H9 (cell line): ENCODE measurements at regions not wholly inside any gene's neighbourhood (a gene's known extent, or its start where the extent isn't known, plus 50 kb on each side); places are given as distances from the start of the nearest gene placed in this dataset.

Experiments used
- DNase-seq: peaks from one replicate; pipeline ENCODE4 v3.0.0-alpha.2; 2017
- H2AFZ ChIP-seq: one replicate; pipeline ENCODE4 v1.6.1; 2013; ENCODE audit warnings: mild to moderate bottlenecking, low read length, control low read depth, moderate library complexity
- H2AK5ac ChIP-seq: 2 replicates; pipeline ENCODE4 v1.6.1; 2013; ENCODE audit warnings: low read length, control low read depth, mixed read lengths; ENCODE audit not compliant: insufficient read length
- H2BK120ac ChIP-seq: one replicate; pipeline ENCODE4 v1.6.1; 2013; ENCODE audit warnings: low read depth, mild to moderate bottlenecking, low read length, control low read depth, inconsistent platforms; ENCODE audit not compliant: poor library complexity, severe bottlenecking
- H2BK12ac ChIP-seq: 2 replicates; pipeline ENCODE4 v1.6.1; 2013; ENCODE audit warnings: low read length, control low read depth, mixed read lengths, low read depth; ENCODE audit not compliant: insufficient read length
- H2BK15ac ChIP-seq: 2 replicates; pipeline ENCODE4 v1.6.1; 2013; ENCODE audit warnings: low read depth, low read length, control low read depth
- H2BK20ac ChIP-seq: one replicate; pipeline ENCODE4 v1.6.1; 2013; ENCODE audit warnings: low read depth, mild to moderate bottlenecking, low read length, control low read depth, inconsistent platforms; ENCODE audit not compliant: poor library complexity, severe bottlenecking
- H2BK5ac ChIP-seq: 2 replicates; pipeline ENCODE4 v1.6.1; 2013; ENCODE audit warnings: low read length, control low read depth, mixed read lengths; ENCODE audit not compliant: insufficient read length
- H3K14ac ChIP-seq: 2 replicates; pipeline ENCODE4 v1.6.1; 2013; ENCODE audit warnings: low read length, control low read depth; ENCODE audit not compliant: insufficient read depth
- H3K18ac ChIP-seq: 2 replicates; pipeline ENCODE4 v1.6.1; 2013; ENCODE audit warnings: low read depth, mild to moderate bottlenecking, mixed read lengths, low read length, control low read depth; ENCODE audit not compliant: insufficient read length
- H3K23ac ChIP-seq: 2 replicates; pipeline ENCODE4 v1.6.1; 2013; ENCODE audit warnings: low read length, control low read depth, mixed read lengths, low read depth; ENCODE audit not compliant: insufficient read length
- H3K23me2 ChIP-seq: 2 replicates; pipeline ENCODE4 v1.6.1; 2013; ENCODE audit warnings: low read depth, mild to moderate bottlenecking, mixed read lengths, low read length, control low read depth; ENCODE audit not compliant: insufficient read length, poor library complexity, severe bottlenecking
- H3K27ac ChIP-seq: 2 replicates; pipeline ENCODE4 v1.5.1; 2013; ENCODE audit warnings: low read length, control low read depth, mixed read lengths, low read depth; ENCODE audit not compliant: insufficient read length
- H3K27me3 ChIP-seq: 2 replicates; pipeline ENCODE4 v1.6.1; 2013; ENCODE audit warnings: low read length, control low read depth, inconsistent platforms; ENCODE audit not compliant: insufficient read depth
- H3K4ac ChIP-seq: 2 replicates; pipeline ENCODE4 v1.6.1; 2013; ENCODE audit warnings: low read depth, mild to moderate bottlenecking, control low read depth, inconsistent platforms, low read length, moderate library complexity
- H3K4me1 ChIP-seq: 2 replicates; pipeline ENCODE4 v1.6.1; 2013; ENCODE audit warnings: low read length, control low read depth, inconsistent platforms; ENCODE audit not compliant: insufficient read depth
- H3K4me2 ChIP-seq: 2 replicates; pipeline ENCODE4 v1.6.1; 2013; ENCODE audit warnings: low read length, control low read depth, mixed read lengths; ENCODE audit not compliant: insufficient read length, insufficient read depth
- H3K56ac ChIP-seq: 2 replicates; pipeline ENCODE4 v1.6.1; 2013; ENCODE audit warnings: low read depth, mild to moderate bottlenecking, mixed read lengths, low read length, control low read depth; ENCODE audit not compliant: insufficient read length
- H3K79me1 ChIP-seq: 2 replicates; pipeline ENCODE4 v1.6.1; 2013; ENCODE audit warnings: low read depth, mild to moderate bottlenecking, moderate library complexity, low read length, control low read depth, inconsistent platforms; ENCODE audit not compliant: insufficient read depth, poor library complexity, severe bottlenecking
- H3K79me2 ChIP-seq: 2 replicates; pipeline ENCODE4 v1.6.1; 2013; ENCODE audit warnings: low read length, control low read depth, inconsistent platforms; ENCODE audit not compliant: insufficient read depth
- H3K9ac ChIP-seq: 2 replicates; pipeline ENCODE4 v1.6.1; 2013; ENCODE audit warnings: low read length, control low read depth, mixed read lengths; ENCODE audit not compliant: insufficient read length; ENCODE audit errors: extremely low read depth
- H3K9me3 ChIP-seq: one replicate; pipeline ENCODE4 v1.6.1; 2013; ENCODE audit warnings: low read depth, low read length, inconsistent platforms; ENCODE audit not compliant: control insufficient read depth
- H3T11ph ChIP-seq: one replicate; pipeline ENCODE4 v1.6.1; 2013; ENCODE audit warnings: mild to moderate bottlenecking, low read length, control low read depth, inconsistent platforms
- H4K20me1 ChIP-seq: one replicate; pipeline ENCODE4 v1.6.1; 2013; ENCODE audit not compliant: control insufficient read depth, insufficient read length, insufficient read depth
- H4K5ac ChIP-seq: 2 replicates; pipeline ENCODE4 v1.6.1; 2013; ENCODE audit warnings: low read depth, mild to moderate bottlenecking, mixed read lengths, low read length, control low read depth; ENCODE audit not compliant: insufficient read length
- H4K8ac ChIP-seq: replicated peaks from 2 replicates; pipeline ENCODE4 v1.6.1; 2013; ENCODE audit warnings: low read length, control low read depth, mixed read lengths, low read depth; ENCODE audit not compliant: insufficient read length
- H4K91ac ChIP-seq: 2 replicates; pipeline ENCODE4 v1.6.1; 2013; ENCODE audit warnings: low read depth, mild to moderate bottlenecking, moderate library complexity, mixed read lengths, low read length, control low read depth; ENCODE audit not compliant: insufficient read length
- H3K27ac Mint-ChIP-seq, 3 experiments: 2 replicates in 2 of 3; 3 replicates in 1 of 3; pipeline ENCODE4 v1.8.0; 2020 to 2021; ENCODE audit warnings: mixed read lengths in 3 of 3, mild to moderate bottlenecking in 1 of 3, moderate library complexity in 1 of 3
- H3K27me3 Mint-ChIP-seq: 2 replicates; pipeline ENCODE4 v1.8.0; 2021; ENCODE audit warnings: low read depth, mild to moderate bottlenecking, moderate library complexity, mixed read lengths
- H3K36me3 Mint-ChIP-seq, 3 experiments: 2 replicates in 2 of 3; 3 replicates in 1 of 3; pipeline ENCODE4 v1.8.0; 2020 to 2021; ENCODE audit warnings: low read depth in 3 of 3, mixed read lengths in 3 of 3; ENCODE audit not compliant: insufficient read depth in 1 of 3
- H3K4me1 Mint-ChIP-seq, 2 experiments: 2 replicates each; pipeline ENCODE4 v1.8.0; 2020; ENCODE audit warnings: mixed read lengths in 2 of 2
- H3K4me3 Mint-ChIP-seq, 2 experiments: 2 replicates in 1 of 2; 3 replicates in 1 of 2; pipeline ENCODE4 v1.8.0; 2020 to 2021; ENCODE audit warnings: mild to moderate bottlenecking in 2 of 2, mixed read lengths in 2 of 2, moderate library complexity in 1 of 2
- H3K9me3 Mint-ChIP-seq, 2 experiments: 2 replicates in 1 of 2; 3 replicates in 1 of 2; pipeline ENCODE4 v1.8.0; 2020; ENCODE audit warnings: mild to moderate bottlenecking in 2 of 2, mixed read lengths in 2 of 2, moderate library complexity in 1 of 2
- WGBS: extraction: QIAGEN DNeasy Blood & Tissue Kit; methylation state at CpG from one replicate; pipeline ENCODE4 v1.1.7; 2013; ENCODE audit warnings: missing lambda C conversion rate, low lambda C conversion rate, mixed read lengths; ENCODE audit not compliant: insufficient read length; ENCODE audit errors: extremely low coverage; 5-methylcytosine and 5-hydroxymethylcytosine counted together
- TF ChIP-seq, protein P1 (sequence below): fragments of 200-600 bp; sonication (generic); conservative IDR thresholded peaks from 3 replicates; pipeline ENCODE4 v1.8.0; 2021; ENCODE audit warnings: antibody characterized with exemption, mild to moderate bottlenecking

DNA sequence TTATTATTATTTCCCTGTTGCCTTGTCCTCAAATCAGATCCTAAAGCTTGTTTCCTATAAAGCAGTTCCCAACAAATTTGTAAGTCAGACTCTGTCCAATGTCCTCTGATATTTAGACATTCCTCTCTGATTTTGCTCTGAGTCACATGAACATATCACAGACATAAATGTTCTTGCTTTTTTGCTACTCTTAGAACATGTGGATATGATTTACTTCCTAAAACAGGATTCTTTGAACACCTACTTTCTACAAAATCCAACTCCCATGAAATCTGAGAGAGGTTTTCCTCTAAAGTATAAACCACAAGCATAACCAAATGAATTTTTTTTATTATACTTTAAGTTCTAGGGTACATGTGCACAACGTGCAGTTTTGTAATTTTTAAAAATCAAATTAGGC, 181.3 kb upstream of the SLC38A2 start:
- Mint-ChIP-seq H3K36me3 (peaks cover 0 to 2% (median 0%) of the 10 kb centered on the region in 3 experiments; a peak in 3 of 7 replicates), H3K4me1 (peaks cover 0 to 8% of the 10 kb centered on the region in 2 experiments; a peak in 3 of 4 replicates), H3K9me3 (no peaks in the 10 kb centered on the region), H3K27ac (no peak overlapping the region), H3K27me3 (no peaks in the 10 kb centered on the region), H3K4me3 (no peak overlapping the region)
- TF ChIP-seq, protein P1, sequence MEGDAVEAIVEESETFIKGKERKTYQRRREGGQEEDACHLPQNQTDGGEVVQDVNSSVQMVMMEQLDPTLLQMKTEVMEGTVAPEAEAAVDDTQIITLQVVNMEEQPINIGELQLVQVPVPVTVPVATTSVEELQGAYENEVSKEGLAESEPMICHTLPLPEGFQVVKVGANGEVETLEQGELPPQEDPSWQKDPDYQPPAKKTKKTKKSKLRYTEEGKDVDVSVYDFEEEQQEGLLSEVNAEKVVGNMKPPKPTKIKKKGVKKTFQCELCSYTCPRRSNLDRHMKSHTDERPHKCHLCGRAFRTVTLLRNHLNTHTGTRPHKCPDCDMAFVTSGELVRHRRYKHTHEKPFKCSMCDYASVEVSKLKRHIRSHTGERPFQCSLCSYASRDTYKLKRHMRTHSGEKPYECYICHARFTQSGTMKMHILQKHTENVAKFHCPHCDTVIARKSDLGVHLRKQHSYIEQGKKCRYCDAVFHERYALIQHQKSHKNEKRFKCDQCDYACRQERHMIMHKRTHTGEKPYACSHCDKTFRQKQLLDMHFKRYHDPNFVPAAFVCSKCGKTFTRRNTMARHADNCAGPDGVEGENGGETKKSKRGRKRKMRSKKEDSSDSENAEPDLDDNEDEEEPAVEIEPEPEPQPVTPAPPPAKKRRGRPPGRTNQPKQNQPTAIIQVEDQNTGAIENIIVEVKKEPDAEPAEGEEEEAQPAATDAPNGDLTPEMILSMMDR = no peak
- Histone ChIP-seq H3K9ac (no peak overlapping the region), H3T11ph (no peak overlapping the region), H2BK12ac (no peak overlapping the region), H3K18ac (no peak overlapping the region), H3K79me1 (no peaks in the 10 kb centered on the region), H4K20me1 (no peaks in the 10 kb centered on the region), H3K23me2 (no peaks in the 10 kb centered on the region), H2BK20ac (no peak overlapping the region), H3K27ac (no peak overlapping the region), H3K79me2 (no peaks in the 10 kb centered on the region), H3K56ac (no peak overlapping the region), H4K91ac (no peak overlapping the region), H3K4me1 (no peaks in the 10 kb centered on the region), H3K14ac (no peak overlapping the region), H4K8ac (no peak overlapping the region), H3K23ac (no peak overlapping the region), H3K4ac (no peak overlapping the region), H2BK5ac (no peak overlapping the region), H3K9me3 (no peaks in the 10 kb centered on the region), H2AK5ac (no peak overlapping the region), H3K4me2 (no peak overlapping the region), H3K27me3 (peaks cover 2% of the 10 kb centered on the region; the same call in 1 of the 2 replicates), H2BK15ac (no peak overlapping the region), H4K5ac (no peak overlapping the region), H2BK120ac (no peak overlapping the region), H2AFZ (no peak overlapping the region)
- no peak for DNase-seq
- WGBS = no CpG with 5 or more reads among the region's 1 CpG
